Activated naive CD8-positive, alpha-beta T cell treated with anti-CD3 and anti-CD28 coated beads, Interleukin-2, amount 50 U/mL, for 16 hours (primary cell): ENCODE measurements at regions not wholly inside any gene's neighbourhood (a gene's known extent, or its start where the extent isn't known, plus 50 kb on each side); places are given as distances from the start of the nearest gene placed in this dataset.
"Not testable (repeated sequence)": the region's sequence is repeated elsewhere in the genome, so short reads cannot be mapped to it uniquely, and the experiment has no call there.

Experiments used
- DNase-seq: peaks from one replicate; pipeline ENCODE4 v3.0.0-alpha.2; 2020; ENCODE audit warnings: low read depth, low spot score

DNA sequence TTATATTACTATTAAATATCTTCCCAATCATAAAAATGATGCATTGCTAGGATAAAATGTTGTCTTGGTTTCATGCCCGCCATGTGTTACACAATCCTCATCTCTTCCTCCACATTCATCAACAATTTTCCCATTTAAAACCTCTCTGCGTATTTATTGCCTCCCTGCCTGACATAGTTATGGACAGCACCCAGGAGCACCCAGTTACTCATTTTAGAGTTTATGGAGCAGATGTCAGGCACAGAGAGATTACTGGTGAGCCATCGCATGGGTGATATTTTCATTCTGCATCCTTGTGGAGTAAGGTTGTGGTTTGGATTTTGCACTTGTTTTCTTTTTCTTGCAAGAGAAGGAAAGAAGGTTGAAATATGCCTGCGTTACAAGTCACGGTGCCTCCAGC, 116.7 kb upstream of the NPAS2 start:
- no peak for DNase-seq

- DNase-seq: no peak
These were observed 116.2 kb upstream of the NPAS2 start for GRCh38 chr2:100703739-100704138.

DNA sequence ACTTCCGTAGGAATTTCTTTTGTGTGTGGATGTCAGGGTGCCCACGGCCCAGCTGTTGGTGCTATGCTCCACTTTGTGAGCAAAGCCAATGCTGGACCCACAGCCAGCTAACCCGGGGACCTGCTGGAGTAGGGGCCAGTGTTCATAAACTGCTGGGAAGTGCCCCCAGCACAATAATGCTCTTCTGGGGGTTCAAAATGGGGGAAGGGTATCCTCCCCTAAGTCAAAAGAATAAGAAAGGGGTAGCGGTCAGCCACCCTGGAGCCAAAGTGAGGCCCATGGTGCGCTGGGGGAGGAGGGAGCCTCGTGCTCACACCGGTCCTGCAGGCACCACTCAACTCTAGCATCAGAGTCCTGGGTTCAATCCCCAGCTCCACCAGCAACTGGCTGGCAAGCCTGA, 115.8 kb upstream of the NPAS2 start:
- no peak for DNase-seq

GRCh38 chr2:100704711-100705110, 115.2 kb upstream of the NPAS2 start:
- DNase-seq: no peak

DNA sequence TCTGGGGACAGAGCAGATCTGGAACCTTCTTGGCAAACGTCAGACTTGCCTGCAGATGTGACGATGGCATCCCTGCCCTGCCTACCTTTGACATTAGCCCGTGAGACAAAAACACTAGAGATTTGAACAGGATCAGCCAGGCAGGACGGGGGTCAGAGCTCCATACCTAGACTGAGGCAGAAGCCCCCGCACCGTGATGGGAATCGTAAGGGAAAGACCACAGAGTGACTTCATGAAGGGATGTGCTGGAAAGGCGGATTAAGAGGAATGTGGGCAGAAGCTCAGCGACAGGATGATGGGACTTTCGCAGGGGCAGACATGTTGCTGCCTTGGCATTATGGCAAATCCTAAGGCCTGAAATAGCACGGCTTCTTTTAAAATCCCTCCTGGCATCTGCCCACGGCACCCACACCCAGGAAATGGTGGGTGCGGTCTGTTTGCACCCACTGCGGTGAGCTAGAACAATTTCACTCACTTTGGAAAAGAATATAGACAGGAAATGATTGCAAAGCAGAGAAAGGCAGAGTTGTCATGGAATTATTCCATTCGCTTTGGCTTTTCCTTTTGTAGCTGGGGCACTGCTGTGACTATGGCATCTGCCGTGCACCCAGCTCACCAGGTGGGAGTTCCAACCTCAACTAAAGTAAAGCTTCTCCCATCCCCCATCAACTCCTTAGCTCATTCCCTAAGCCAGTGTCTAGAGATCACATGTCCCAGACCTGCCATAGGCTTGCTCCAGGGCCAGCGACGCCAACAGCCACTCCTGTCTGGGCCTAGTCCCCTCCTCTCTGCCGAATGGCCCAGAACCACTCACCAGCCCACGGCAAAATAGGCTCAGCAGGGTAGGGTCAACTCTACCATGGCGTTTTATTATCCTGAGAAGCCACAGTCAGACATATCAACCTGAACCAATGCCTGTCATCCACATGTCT, 112.7 kb upstream of the NPAS2 start:
- no peak for DNase-seq

GRCh38 chr2:100708333-100708732, 111.6 kb upstream of the NPAS2 start:
- DNase-seq: no peak

DNA sequence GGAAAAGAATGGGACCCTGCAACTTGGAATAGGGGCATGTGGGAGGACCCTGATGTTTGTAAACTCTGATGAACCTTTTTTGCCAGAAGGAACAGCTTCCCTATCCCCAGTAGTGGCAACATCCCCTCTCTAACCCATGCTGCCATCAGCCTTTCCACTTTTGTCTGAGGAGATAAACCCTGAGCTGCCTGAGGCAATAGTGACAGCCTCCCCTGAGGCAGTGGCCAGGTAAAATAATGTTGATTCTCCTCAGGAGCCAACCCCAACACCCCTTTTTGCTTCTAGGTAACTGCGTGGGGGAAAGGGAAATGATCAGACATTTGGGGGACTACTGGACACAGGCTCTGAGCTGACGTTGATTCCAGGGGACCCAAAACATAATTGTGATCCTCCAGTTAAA, 106.8 kb upstream of the NPAS2 start:
- no peak for DNase-seq

DNA sequence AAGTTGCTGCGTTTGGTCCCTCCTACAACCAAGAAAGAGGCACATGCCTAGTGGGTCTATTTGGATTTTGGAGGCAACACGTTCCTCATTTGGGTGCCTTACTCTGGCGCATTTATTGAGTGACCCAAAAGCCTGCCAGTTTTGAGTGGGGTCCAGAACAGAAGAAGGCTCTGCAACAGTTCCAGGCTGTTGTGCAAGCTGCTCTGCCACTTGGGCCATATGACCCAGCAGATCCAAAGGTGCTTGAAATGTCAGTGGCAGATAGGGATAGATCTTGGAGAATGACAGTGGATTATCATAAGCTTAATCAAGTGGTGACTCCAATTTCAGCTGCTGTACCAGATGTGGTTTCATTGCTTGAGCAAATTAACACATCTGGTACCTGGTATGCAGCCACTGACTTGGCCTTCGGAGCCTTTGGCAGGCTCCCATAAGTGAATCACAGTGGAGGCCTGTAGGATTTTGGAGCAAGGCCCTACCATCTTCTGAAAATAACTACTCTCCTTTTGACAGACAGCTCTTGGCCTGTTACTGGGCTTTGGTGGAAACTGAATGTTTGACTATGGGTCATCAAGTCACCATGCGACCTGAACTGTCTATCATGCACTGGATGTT, 105.4 kb upstream of the NPAS2 start:
- DNase-seq: not testable (repeated sequence)

DNA sequence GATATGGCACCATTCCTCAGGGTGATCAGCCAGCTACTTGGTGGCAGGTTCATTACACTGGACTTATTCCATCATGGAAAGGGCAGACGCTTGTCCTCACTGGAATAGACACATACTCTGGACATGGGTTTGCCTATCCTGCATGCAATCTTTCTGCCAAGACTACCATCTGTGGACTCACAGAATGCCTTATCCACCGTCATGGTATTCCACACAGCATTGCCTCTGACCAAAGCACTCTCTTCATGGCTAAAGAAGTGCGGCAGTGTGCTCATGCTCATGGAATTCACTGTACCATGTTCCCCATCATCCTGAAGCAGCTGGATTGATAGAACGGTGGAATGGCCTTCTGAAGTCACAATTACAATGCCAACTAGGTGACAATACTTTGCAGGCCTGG, 104.1 kb upstream of the NPAS2 start:
- DNase-seq: not testable (repeated sequence)

- DNase-seq: no peak
These were observed 103.4 kb upstream of the NPAS2 start for GRCh38 chr2:100716581-100716980.

DNA sequence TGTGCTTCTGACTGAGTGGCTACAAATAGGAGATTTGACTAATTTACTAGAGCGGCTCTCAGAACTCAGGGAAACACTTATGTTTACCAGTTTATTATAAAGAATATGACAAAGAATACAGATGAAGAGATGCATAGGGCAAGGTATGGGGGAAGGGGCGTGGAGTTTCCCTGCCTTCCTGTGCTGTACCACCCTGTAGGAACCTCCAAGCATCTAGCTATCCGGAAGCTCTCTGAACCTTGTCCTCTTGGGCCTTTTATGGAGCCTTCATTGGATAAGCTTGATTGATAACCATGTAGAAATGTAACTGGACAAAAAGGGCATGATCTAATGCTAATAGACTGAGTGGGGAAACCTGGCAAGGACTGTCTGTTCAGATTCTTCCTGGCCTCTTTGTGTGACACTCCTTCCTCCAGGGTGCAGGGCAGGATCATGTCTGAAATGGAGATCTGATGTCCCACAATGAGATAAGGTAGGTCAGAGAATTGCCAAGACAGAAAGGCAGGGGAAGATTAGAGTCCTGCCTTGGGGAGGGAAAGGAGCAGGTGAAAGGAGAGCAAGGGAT, 101.8 kb upstream of the NPAS2 start:
- no peak for DNase-seq

GRCh38 chr2:100720445-100720844, 99.5 kb upstream of the NPAS2 start:
- DNase-seq: no peak

DNA sequence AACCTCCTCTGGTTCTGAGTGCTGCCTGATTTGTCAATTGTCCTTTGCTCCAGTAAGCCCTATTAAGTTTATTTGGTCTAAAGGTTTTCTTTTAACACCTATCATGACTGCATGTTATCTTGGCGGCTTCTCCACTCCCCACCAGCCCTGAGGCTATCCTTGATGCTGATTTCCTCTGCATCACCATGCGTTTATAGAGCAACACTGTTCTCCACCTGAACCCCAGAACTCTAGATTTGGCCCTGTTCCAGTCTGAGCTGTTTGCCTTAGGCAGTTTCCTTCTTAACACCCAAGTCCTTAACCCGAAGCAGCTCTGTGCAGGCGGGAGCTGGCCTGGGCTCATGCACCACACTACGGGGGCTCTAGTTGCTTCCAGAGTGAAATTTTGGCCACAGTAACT, 98.2 kb upstream of the NPAS2 start:
- DNase-seq: no peak

GRCh38 chr2:100722125-100722524, 97.8 kb upstream of the NPAS2 start:
- DNase-seq: no peak

DNA sequence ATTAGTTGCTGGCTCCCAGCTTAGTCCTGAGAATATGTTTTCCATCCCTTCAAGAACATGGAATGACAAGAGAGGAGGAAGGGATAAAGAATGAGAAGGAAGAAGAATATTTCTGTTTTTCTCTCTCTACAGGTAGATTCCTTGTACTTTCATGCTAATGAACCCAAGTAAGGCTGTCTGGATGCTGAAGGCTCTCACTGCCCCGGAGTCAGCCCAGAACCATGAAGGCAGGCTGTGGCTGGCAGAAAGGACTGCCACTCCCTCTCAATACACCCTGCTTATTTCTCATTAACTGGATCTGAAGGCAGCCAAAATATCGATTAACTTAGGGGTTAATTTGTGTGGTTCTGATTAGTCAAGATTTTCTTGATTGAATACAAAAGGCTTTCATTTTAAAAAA, 93.1 kb upstream of the NPAS2 start:
- no peak for DNase-seq

- DNase-seq: peak; percentile 4
These were observed 89.6 kb upstream of the NPAS2 start for GRCh38 chr2:100730290-100730868.

- no peak for DNase-seq
These were observed 88.4 kb upstream of the NPAS2 start for GRCh38 chr2:100731535-100731981.

- DNase-seq: no peak
These were observed 86.3 kb upstream of the NPAS2 start for GRCh38 chr2:100733391-100734187.

DNA sequence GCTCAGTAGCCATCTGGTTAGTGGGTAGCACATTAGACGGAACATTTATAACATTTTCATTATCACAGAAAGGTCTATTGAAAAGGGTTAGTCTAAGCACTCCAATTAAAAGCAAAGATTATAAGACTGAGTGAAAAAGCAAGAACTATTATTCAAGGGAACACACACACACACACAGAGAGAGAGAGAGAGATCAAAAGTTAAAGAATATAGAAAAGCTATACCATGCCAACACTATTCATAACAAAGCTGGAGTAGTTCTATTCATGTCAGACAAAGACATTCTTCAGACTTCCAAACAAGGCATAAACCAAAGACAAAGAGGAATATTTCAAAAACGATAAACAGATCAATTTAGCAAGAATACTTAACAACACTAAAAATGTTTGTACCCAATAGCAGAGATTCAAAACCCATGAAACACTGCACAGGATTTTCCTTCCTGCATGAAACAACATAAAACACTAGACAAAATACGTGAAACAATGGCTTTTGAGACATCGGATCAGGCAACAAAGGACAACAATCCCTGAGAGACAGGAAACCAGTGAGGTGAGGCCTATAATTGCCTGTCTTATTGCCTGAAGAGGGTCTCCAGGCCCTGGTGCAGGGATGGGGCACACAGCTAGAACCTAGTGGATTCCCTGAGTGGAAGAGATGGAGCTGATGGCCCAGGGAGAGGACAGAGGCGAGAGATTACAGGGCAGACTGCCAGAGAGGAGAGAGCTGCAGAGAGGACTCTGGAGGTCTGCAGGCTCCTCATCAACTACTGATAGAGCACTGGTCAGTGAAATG, 83.6 kb upstream of the NPAS2 start:
- no peak for DNase-seq

DNA sequence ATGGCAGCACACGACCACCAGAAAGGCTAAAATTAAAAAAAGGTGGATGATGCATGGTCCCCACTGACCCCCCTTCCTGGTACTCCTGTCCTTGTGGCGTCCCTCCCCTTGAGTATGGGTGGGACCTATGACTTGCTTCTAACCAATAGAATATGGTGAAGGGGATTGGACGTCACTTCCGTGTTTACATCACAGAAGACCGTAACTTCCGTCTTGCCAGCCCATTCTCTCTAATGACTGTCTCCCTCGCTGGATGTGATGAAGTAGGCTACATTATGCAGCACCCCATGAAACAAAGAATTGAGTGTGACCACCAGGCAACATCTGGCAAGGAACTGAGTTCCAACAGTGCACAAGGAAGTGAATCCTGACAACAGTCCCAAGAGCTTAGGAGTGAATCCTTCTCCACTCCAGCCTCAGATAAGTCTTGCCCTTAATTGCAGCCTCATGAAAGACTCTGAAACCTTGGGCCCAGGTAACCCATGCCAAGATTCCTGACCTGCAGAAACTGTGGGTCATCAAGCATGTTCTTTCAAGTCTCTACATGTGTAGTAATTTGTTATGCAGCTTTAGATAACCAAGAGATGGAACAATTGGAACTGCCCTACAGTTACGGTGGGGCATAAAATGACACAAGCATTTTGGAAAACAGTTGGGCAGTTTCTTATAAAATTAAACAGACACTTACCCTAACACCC, 80.1 kb upstream of the NPAS2 start:
- no peak for DNase-seq
